GM18498 (cell line): ENCODE measurements at regions not wholly inside any gene's neighbourhood (a gene's known extent, or its start where the extent isn't known, plus 50 kb on each side); places are given as distances from the start of the nearest gene placed in this dataset.

ENCODE experiments used
- ATAC-seq: cut with Tn5 transposase; IDR thresholded peaks from one replicate; pipeline ENCODE4 v1.9.1; 2021; ENCODE audit warnings: mild to moderate bottlenecking, moderate library complexity; ENCODE audit not compliant: unreplicated experiment

DNA sequence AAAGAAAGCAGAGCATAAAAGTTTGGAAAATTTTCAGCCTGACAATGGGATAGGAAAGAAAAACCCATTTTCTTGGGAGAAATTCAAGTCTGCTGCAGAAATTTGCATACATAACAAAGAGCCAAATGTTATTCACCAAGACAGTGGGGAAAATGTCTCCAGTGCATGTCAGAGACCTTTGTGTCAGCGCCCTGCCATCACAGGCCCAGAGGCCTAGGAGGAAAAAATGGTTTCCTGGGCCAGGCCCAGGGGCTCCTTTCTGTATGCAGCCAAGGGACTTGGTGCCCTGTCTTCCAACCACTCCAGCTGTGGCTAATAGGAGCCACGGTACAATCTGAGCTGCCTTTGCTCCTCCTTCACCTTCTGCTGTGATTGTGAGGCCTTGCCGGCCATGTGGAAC lies 189.1 kb upstream of the PITRM1 start:
- ATAC-seq = no peak

DNA sequence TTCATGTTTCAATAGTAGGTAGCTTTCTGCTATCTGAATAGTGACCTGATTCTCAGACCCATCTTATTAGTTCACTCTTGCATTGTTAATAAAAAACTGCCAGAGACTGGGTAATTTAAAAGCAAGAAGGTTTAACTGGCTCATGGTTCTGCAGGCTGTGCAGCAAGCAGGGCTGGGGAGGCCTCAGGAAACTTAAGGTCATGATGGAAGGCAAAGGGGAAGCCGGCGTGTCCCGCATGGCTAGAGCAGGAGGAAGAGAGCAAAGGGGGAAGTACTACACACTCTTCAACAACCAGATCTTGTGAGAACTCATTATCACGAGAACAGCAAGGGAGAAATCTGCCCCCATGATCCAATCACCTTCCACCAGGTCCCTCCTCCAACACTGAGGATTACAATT lies 185.2 kb upstream of the PITRM1 start:
- ATAC-seq = no peak

DNA sequence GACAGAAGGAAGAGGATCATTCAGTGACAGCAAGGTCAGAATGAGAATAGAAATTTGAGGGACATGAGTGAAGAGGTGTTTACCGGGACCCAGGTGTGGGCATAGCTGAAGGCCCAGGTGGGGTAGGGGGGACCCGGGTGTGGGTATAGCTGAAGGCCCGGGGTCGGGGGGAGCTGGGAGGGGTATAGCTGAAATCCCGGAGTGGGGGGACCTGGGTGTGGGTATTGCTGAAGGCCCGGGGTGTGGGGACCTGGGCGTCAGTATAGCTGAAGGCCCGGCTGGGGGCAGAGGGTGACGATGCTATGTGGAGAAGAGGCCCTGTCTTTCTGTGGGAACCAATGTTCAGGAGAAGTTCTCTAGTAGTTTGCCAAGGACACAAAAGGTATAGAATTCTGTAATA lies 183.0 kb upstream of the PITRM1 start:
- no peak for ATAC-seq

DNA sequence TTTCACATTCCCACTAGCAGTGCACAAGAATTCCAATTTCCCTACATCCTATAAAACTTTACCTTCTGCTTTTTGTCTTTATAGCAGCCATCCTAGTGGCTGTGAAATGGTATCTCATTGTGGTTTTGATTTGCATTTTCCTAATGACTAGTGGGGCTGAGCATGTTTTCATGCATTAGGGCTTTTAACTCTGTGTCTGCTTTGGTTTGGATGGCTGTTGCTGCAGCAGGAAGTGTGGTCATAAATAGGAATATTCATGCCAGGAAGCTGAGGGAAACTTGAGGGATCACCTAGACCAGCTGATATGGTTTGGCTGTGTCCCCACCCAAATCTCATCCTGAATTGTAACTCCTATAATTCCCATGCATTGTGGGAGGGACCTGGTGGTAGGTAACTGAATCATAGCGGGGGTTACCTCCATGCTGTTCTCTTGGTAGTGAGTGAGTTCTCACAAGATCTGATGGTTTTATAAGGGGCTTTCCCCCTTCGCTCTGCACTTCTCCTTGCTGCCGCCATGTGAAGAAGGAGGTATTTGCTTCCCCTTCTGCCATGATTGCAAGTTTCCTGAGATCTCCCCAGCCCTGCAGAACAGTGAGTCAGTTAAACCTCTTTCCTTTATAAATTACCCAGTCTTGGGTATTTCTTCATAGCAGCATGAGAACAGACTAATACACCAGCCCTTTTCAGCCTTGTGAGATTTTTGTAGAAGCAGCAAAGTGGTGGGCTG lies 181.8 kb upstream of the PITRM1 start:
- no peak for ATAC-seq

DNA sequence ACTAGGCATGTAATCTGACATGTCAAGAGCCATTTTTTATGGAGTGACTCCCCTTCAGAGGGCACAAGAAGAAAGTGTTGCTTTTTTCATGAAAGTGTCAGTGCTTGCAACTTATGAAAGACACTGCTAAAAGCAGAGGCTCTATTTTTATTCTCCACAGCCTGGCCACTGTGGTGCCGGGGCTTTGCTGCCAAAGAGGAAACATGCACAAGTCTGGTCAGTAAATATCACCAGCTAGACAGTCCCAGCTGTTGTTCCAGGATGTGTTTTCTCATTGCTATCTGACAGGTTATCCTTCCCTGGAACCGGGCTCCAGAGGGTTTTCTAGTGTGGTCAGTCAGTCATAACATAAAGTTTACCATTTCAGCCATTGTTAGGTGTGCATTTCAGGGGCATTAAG lies 180.7 kb upstream of the PITRM1 start:
- ATAC-seq = no peak

DNA sequence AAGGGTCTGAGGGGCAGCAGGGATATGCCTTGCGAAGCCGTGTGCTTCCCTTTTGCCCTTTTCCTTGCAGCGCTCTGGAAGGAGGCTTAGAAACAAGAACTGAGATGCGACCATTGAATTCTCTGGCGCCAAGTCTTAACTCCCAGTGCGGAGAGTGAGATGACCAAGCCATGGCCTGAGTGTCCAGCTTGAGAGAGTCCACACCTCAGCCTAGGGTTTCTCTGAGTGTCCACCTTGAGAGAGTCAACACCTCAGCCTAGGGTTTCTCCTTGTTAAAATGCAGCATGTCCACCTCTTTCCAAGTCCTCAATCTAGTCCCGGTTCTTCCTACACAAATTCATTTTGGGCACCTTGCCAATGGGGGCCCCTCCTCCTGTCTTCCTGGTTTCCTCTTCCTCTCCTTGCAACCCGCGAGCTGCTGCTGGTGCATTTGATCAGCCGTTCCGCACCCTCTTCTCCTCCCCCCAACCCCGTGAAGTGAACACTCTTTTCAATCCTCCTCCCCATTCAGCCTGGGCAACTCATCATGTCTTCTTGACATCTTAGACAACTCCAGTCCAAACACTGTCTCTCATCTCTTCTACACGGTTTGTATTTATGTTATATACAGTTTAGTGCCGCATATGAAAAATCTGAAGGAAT lies 178.2 kb upstream of the PITRM1 start:
- no peak for ATAC-seq

DNA sequence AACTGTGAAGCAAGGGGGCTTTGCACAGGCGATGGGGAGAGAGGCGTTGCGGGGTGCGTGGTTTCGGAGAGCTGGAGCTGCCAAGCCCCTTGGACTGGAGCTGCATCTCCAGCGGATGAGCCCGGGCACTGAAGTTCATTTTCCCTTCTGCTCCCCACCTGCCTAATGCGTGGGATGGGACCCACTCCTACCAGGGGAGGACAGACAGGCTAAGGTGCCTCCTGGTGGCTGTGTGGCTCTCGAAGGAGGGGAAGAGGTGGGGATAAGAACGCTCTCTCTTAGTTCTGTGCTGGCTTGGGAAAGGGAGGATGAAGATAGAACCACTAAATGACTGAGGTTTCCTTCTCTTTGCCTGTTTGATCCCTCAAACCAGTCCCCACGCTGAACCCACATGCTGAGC lies 177.6 kb upstream of the PITRM1 start:
- ATAC-seq = no peak

DNA sequence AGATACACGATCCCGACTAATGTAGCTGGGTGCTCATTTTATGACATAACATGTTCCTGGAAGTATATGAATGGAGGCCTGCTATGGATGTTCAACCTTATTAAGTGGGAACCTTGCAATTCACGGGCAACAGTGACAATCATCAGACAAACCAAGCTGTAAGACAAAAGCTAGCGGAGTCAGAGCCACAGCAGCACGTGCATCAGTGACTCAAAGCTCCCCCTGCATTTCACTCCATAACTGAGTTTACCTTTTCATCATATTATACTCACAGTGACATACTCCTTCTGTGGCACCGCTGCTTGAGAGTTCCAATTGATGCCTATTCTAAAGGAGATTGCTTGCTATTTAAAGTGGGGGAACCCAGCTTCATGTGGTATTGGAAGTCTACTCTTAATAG lies 176.0 kb upstream of the PITRM1 start:
- no peak for ATAC-seq

DNA sequence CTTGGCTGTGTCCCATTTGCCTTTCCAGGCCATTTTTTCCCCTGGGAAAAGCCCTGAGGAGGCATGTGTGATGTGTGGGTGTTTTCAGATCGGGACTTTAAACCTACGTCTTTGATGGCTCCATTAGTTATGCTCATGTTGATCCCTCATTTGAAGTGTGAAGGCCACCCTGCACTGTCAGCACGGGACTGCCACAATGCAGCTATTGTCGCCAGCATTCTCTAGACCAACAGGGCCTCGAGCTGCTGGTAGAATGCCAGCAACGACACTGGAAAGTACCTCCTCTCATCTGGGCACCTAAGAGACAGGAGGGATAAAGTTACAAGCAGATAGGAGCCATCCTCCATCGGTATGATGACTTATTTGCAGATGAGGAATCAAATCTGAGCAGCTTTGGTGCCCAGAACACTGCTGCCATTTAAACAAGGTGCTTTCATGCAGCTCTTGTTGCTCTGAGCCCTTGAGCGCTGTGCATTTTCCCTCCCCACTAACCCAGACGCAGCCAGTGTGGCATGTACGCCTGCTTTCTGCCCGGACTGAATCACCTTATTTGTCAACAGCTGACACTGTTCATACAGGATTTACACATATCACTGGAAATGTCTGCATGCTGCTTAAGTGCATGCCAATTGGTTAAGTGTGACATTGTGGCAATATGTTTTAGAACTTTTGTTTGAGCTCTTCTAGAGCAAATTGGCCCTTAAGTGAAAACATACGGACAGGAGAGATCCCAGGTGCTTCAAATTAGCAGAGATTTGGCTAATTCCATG lies 175.0 kb upstream of the PITRM1 start:
- no peak for ATAC-seq

DNA sequence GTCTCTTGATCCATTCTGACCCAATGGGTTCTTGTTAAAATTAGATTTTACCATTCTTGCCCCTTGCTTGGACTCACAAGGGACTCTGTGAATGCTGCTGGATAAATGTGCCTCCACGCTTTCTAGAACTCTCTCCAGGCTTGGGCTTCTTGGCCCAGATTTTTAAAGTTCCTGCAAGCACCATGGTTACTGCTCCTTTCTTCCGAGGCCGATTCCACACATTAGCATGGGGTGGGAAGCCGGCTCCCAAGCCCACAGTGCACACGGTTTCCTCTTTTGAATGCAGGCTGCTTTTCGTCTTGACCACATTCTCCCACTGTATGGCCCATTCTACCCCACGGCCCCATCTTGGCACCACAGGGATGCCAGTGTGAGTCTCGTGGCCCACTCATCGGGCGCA lies 174.3 kb upstream of the PITRM1 start:
- ATAC-seq = no peak

DNA sequence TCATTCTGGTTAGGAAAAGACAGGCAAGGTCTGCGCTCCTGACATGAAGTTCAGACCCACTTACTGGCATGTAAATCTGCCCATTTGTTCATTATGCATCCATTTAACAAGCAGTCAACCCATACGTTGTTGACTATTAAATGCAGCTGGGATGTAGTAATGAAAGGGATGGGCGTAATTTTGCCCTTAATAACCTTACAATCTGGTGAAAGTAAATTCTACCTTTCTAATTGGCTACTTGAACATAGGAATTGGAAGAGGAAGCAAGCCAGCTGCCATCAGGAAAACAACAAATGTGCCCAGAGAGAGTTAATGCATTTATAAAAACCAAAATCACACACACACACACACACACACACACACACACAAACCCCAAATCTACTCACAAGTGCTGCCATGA lies 170.2 kb upstream of the PITRM1 start:
- no peak for ATAC-seq

DNA sequence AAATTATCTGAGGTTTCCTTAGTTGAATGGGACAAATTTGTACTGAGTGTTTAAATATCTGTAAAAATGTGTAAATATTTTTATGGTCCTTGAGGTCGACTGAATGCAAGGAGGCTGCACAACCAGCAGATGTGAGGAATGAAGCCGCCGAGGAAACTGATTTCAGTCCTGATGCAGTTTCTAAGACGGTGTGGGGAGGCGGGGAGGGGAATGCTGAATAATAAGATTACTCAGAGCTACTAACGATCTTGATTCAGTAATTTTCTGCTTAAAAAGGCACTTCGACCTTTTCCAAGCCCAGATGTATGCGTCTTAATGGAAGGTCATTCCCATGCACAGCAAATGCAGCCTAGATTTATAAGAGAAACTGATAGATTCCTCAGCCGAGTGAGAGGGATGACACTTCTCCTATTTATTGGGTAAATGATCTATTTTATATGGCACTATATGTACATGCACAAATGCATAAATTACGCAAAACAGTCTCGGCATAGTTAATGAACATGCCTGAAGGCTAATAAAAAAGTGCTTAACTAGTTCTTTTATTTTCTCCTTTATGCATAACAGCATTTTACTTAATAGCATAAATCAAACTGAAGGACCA lies 167.6 kb upstream of the PITRM1 start:
- ATAC-seq = no peak

DNA sequence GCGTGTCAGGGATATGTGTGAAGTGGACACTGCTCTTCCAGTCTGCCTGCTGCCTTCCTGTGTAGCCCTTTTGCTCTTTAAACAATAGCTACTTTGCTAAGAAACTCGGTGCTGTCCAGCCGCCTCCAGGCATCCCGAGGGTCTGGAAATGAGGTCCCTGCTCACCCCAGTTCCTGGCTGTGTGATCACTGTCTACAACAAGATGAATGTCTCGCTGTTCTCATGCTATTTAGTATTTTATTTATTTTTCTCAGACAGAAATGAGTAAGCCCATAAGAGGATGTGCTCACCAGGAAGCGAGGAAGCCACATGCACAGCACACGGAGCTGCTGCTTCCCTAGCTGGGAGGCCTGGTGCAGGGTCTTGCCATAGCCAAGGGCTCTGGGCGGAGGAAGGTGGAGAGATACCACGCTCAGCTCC lies 167.0 kb upstream of the PITRM1 start:
- ATAC-seq = no peak

DNA sequence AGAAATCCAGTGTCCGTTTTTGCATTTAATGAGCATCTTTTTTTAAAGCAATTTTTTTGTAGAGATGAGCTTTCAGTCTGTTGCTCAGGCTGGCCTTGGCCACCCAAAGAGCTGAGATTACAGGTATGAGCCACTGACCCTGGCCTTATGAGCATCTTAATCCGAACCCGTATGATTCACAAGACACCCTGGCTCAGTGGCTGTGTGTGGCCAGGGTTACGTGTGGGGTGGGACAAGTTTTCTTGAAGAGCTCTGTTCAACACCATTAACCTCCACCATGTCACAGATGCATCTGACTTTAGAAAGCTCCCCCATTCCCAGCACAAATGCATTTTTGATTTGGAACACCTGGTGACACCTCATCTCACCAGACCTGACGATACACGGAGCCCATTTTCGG lies 166.5 kb upstream of the PITRM1 start:
- no peak for ATAC-seq

DNA sequence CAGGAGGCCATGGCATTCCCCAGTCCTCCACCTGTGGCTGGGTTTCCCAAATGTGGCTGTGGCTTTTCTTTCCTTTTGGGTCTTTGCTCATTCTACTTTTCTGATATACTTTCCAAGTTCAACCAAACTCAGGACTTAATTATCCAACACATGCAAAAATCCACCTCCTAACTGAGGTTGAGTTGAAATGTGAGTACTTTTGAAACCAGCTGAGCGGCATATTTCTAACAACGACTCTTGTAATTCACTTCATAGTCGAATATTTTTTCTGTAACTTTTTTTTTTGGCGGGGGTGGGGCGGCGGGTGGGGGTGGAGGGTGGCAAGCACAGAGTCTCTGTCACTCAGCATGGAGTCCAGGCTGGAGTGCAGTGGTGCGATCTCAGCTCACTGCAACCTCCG lies 165.2 kb upstream of the PITRM1 start:
- no peak for ATAC-seq

DNA sequence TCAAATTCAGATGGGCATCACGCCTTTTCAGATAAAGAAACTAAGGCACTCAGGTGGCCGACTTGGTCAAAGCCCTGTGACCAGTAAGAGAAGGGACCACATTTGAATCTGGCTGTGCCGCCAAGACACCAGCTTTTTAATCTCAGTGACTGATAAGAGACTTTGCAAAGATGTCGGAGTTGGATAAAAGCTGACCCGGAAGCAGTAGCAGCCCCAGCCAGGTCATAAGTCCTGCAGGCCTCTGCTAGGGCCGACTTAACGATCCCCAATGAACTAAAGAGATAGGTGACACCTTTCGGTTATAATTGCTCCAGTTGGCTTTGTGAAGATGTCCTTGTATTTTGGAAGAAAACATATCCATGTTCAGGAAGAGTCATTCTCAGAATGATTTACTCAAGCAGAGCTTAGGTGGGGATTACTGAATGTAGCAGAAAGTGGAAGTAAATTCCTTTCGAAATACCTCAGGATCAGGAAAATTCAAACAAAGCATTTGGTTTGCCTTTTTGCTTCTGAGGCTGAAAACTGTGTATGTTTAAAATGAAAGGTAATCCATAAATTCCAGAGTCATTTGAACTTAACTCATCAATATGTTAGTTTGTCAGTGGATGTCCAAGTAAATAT lies 164.2 kb upstream of the PITRM1 start:
- ATAC-seq = no peak

DNA sequence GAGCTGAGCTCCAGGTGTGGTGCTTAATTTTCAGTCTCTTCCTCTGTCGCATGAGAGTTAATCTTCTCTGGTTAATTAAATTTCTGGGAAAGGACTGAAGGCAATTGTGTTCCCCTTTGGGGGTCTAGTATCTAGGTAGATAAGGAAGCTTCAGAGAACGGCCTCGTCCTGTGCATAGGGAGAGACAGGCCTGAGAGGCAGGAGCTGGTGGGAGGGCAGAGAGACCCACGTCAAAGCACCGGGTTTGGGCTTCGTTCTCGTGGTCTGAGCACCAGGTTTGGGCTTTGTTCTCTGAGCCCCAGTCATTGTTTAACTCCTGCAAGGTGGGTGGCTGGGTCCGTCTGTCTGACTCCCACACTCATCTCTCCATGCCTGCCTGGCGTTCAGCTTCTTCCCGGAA lies 160.8 kb upstream of the PITRM1 start:
- ATAC-seq = no peak

DNA sequence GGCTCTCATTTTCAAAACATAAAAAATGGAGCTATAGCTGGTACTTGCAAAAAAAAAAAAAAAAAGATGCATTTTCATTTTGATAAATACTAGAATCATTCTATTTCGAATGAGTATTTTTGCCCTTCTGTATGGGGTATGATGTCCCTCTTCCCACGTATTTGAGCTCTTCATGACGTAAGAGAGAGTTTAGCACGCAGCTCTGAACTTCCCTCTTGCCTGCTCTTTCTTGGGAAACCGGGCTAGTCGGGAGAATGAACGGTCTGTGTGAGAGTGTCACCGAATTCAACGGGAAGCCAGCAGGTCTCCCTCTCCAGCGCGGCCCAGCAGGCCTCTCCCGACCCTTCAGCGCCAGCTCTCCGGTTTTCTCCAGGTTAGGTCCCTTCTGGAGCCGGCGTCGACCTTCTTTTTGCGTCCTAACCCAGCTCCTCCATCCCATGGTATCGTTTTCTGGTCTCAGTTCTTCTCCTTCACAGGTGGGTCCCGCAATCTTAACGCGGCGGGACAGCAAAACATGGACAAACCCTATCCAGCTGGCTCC lies 159.2 kb upstream of the PITRM1 start:
- ATAC-seq = no peak

DNA sequence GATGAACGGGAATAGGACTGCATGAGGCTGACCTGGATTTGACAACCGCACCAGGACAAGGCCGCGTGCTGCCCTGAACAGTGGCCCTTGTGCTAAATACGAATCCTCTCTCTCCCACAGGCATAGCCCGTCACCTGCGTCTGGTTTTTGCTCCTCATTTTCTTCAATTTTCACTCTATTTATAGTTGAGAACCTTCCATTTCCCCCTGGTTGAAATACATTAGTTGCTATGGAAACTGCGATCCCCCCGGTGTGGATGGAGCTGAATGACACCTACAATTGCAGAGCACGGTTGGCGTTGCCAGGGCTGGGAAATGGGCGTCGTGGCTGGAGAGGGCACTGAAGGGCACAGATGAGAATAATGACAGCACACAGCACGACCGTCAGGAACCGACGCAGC lies 158.6 kb upstream of the PITRM1 start:
- no peak for ATAC-seq

DNA sequence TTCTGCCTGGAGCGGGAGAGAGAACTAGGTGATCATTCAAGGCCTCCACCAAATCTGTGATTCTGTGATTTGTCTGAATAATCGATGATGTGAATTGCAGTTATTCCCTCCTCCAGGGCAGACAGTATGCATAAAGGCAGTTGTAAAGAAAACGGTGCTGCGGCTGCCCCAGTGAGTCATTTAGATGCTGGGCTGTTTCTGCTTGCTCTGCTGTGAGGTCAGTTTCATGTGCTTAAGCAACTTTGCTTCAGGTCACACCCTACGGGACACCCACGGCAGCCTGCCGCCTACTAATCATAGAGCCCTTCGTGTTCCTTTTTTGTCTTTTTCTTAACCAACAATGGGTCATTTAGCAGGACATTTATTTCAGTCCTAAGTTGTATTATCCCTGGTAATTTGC lies 158.1 kb upstream of the PITRM1 start:
- no peak for ATAC-seq
